H1 (cell line): ENCODE measurements at regions not wholly inside any gene's neighbourhood (a gene's known extent, or its start where the extent isn't known, plus 50 kb on each side); places are given as distances from the start of the nearest gene placed in this dataset.

Experiments used
- CTCF ChIA-PET: fragments of 300-600 bp; sonication (Branson Sonifier 250); formaldehyde crosslinking; loops from one replicate; lab custom pipeline; 2021; ENCODE audit not compliant: partially characterized antibody; lab: Charles Lee
- POLR2A ChIA-PET: fragments of 300-600 bp; sonication (Branson Sonifier 250); formaldehyde crosslinking; loops from one replicate; lab custom pipeline; 2021; ENCODE audit warnings: inconsistent platforms; ENCODE audit not compliant: partially characterized antibody; lab: Charles Lee
- DNase-seq, 2 experiments: peaks; one replicate each; pipeline versions ENCODE4 v3.0.0 to v3.0.0-alpha.2; 2010 to 2022; ENCODE audit warnings: low spot score in 2 of 2, low read depth in 1 of 2, mixed read lengths in 1 of 2
- FAIRE-seq: peaks from 2 replicates; lab custom pipeline; 2011; peaks lifted over from hg19 to GRCh38; lab: Jason Lieb, UNC
- H2AFZ ChIP-seq: 2 replicates; pipeline ENCODE4 v1.8.1; 2012; ENCODE audit warnings: low read length, inconsistent platforms
- H2AK5ac ChIP-seq: 2 replicates; pipeline ENCODE4 v1.6.1; 2013; ENCODE audit warnings: low read depth, low read length
- H2BK120ac ChIP-seq: replicated peaks from 2 replicates; pipeline ENCODE3; 2013; ENCODE audit warnings: low read depth, low read length, inconsistent platforms
- H2BK12ac ChIP-seq: 2 replicates; pipeline ENCODE4 v1.6.1; 2013; ENCODE audit warnings: low read depth, low read length
- H2BK15ac ChIP-seq: 2 replicates; pipeline ENCODE4 v1.6.1; 2013; ENCODE audit warnings: low read length
- H2BK20ac ChIP-seq: 2 replicates; pipeline ENCODE4 v1.6.1; 2013; ENCODE audit warnings: low read length
- H2BK5ac ChIP-seq: 2 replicates; pipeline ENCODE4 v1.6.1; 2013; ENCODE audit warnings: low read depth, low read length
- H3K14ac ChIP-seq: 2 replicates; pipeline ENCODE4 v1.6.1; 2013; ENCODE audit warnings: inconsistent platforms; ENCODE audit not compliant: insufficient read length
- H3K18ac ChIP-seq: 2 replicates; pipeline ENCODE4 v1.6.1; 2013; ENCODE audit warnings: low read length; ENCODE audit errors: extremely low read depth
- H3K23ac ChIP-seq: 2 replicates; pipeline ENCODE4 v1.6.1; 2013; ENCODE audit warnings: inconsistent platforms; ENCODE audit not compliant: insufficient read length
- H3K23me2 ChIP-seq: 2 replicates; pipeline ENCODE4 v1.6.1; 2013; ENCODE audit warnings: low read depth, low read length
- H3K27ac ChIP-seq: 2 replicates; pipeline ENCODE4 v1.6.1; 2011; ENCODE audit warnings: low read depth, low read length, inconsistent platforms
- H3K27me3 ChIP-seq, 4 experiments: replicated peaks in 1 of 4; 1 replicate in 1 of 4; 2 replicates in 3 of 4; pipeline versions ENCODE4 v1.6.1 to v1.8.1; 2011 to 2013; ENCODE audit warnings: low read length in 3 of 4, mild to moderate bottlenecking in 3 of 4, inconsistent platforms in 2 of 4, mixed read lengths in 2 of 4, moderate library complexity in 1 of 4; ENCODE audit not compliant: control insufficient read depth in 3 of 4, insufficient read depth in 3 of 4; ENCODE audit errors: extremely low read depth in 1 of 4
- H3K36me3 ChIP-seq, 4 experiments: 2 replicates each; pipeline versions ENCODE4 v1.6.1 to v1.8.1; 2011 to 2013; ENCODE audit warnings: mild to moderate bottlenecking in 4 of 4, low read length in 3 of 4, moderate library complexity in 2 of 4, control low read depth in 1 of 4, inconsistent platforms in 1 of 4; ENCODE audit not compliant: insufficient read depth in 4 of 4, control insufficient read depth in 2 of 4
- H3K4ac ChIP-seq: replicated peaks from 2 replicates; pipeline ENCODE3; 2013; ENCODE audit warnings: low read length, low read depth, mixed read lengths, inconsistent platforms; ENCODE audit not compliant: insufficient read length
- H3K4me1 ChIP-seq, 4 experiments: replicated peaks in 1 of 4; 1 replicate in 1 of 4; 2 replicates in 3 of 4; pipeline versions ENCODE4 v1.6.1 to v1.8.1; 2011 to 2013; ENCODE audit warnings: low read length in 3 of 4, inconsistent platforms in 2 of 4, mixed read lengths in 1 of 4; ENCODE audit not compliant: insufficient read depth in 4 of 4, control insufficient read depth in 3 of 4
- H3K4me2 ChIP-seq, 2 experiments: 2 replicates each; pipeline versions ENCODE4 v1.6.1 to v1.8.1; 2011 to 2013; ENCODE audit warnings: low read depth in 2 of 2, low read length in 2 of 2, control low read depth in 1 of 2, inconsistent platforms in 1 of 2, mild to moderate bottlenecking in 1 of 2; ENCODE audit not compliant: insufficient read depth in 1 of 2
- H3K4me3 ChIP-seq, 4 experiments: fragments of 200-600, 300-600 bp in 1 of 4; sonication (generic), shearing (Covaris generic), sonication (Bioruptor Twin) in 1 of 4; 2 replicates each; pipeline versions ENCODE4 v1.5.1 to v1.8.1; 2011 to 2016; ENCODE audit warnings: low read length in 4 of 4, low read depth in 3 of 4, control low read depth in 2 of 4, inconsistent platforms in 2 of 4, mild to moderate bottlenecking in 2 of 4, mixed read lengths in 1 of 4, moderate library complexity in 1 of 4; ENCODE audit not compliant: insufficient read depth in 2 of 4; ENCODE audit errors: extremely low read depth in 1 of 4
- H3K56ac ChIP-seq: replicated peaks from 2 replicates; pipeline ENCODE3; 2013; ENCODE audit warnings: low read depth, mild to moderate bottlenecking, mixed read lengths, low read length, inconsistent platforms; ENCODE audit not compliant: insufficient read length
- H3K79me1 ChIP-seq: 2 replicates; pipeline ENCODE4 v1.6.1; 2013; ENCODE audit warnings: low read depth, low read length, control low read depth
- H3K79me2 ChIP-seq, 2 experiments: 2 replicates each; pipeline versions ENCODE4 v1.6.1 to v1.8.1; 2012 to 2013; ENCODE audit warnings: low read length in 2 of 2, mild to moderate bottlenecking in 2 of 2, inconsistent platforms in 1 of 2; ENCODE audit not compliant: insufficient read depth in 2 of 2, control insufficient read depth in 1 of 2
- H3K9ac ChIP-seq, 4 experiments: replicated peaks in 1 of 4; 1 replicate in 1 of 4; 2 replicates in 3 of 4; pipeline versions ENCODE4 v1.6.1 to v1.8.1; 2011 to 2013; ENCODE audit warnings: low read depth in 3 of 4, low read length in 3 of 4, control low read depth in 2 of 4, mild to moderate bottlenecking in 2 of 4, moderate library complexity in 2 of 4, inconsistent platforms in 1 of 4; ENCODE audit errors: extremely low read depth in 1 of 4
- H3K9me3 ChIP-seq, 2 experiments: 2 replicates each; pipeline versions ENCODE4 v1.6.1 to v1.8.1; 2012 to 2013; ENCODE audit warnings: mild to moderate bottlenecking in 2 of 2, moderate library complexity in 2 of 2, control low read depth in 1 of 2, inconsistent platforms in 1 of 2, low read depth in 1 of 2, low read length in 1 of 2, mixed read lengths in 1 of 2; ENCODE audit not compliant: insufficient read depth in 2 of 2
- H4K20me1 ChIP-seq, 2 experiments: replicated peaks in 1 of 2; 2 replicates each; pipeline versions ENCODE3 to v1.8.1; 2011 to 2013; ENCODE audit warnings: inconsistent platforms in 2 of 2, low read length in 2 of 2, mild to moderate bottlenecking in 1 of 2; ENCODE audit not compliant: insufficient read depth in 2 of 2, control insufficient read depth in 1 of 2
- H4K5ac ChIP-seq: 2 replicates; pipeline ENCODE4 v1.6.1; 2013; ENCODE audit warnings: low read length, low read depth, mixed read lengths, inconsistent platforms; ENCODE audit not compliant: insufficient read length
- H4K8ac ChIP-seq: 2 replicates; pipeline ENCODE4 v1.8.0; 2013; ENCODE audit warnings: mild to moderate bottlenecking, moderate library complexity, low read length, inconsistent platforms; ENCODE audit not compliant: insufficient read depth; ENCODE audit errors: extremely low read depth
- H4K91ac ChIP-seq: replicated peaks from 2 replicates; pipeline ENCODE3; 2013; ENCODE audit warnings: low read length, mixed read lengths, inconsistent platforms; ENCODE audit not compliant: insufficient read length
- CBX8 ChIP-seq: fragments of 300-800, 300-1000 bp; sonication (generic); IDR thresholded peaks from 2 replicates; pipeline ENCODE4 v1.7.1; 2016; ENCODE audit warnings: low read depth, low read length, borderline replicate concordance
- EZH2 ChIP-seq: fragments of 200-600 bp; sonication (generic); IDR thresholded peaks from 2 replicates; pipeline ENCODE4 v1.7.1; 2012; ENCODE audit warnings: low read depth, mild to moderate bottlenecking, moderate library complexity, low read length, inconsistent platforms; ENCODE audit not compliant: severe bottlenecking
- JUND ChIP-seq: IDR thresholded peaks from 2 replicates; pipeline ENCODE4 v1.6.1; 2011; ENCODE audit warnings: mild to moderate bottlenecking, improper control_type of control experiment, low read length
- KDM5A ChIP-seq: fragments of 200-600 bp; IDR thresholded peaks from 2 replicates; pipeline ENCODE4 v1.7.1; 2012; ENCODE audit warnings: mild to moderate bottlenecking, low read length, inconsistent platforms, mixed read lengths
- POU5F1 ChIP-seq: IDR thresholded peaks from 2 replicates; pipeline ENCODE4 v1.6.1; 2011; ENCODE audit warnings: low read depth, mild to moderate bottlenecking, low read length, moderate library complexity
- RFX5 ChIP-seq: IDR thresholded peaks from 2 replicates; pipeline ENCODE4 v1.6.1; 2011; ENCODE audit warnings: low read depth, low read length, improper control_type of control experiment, borderline replicate concordance
- RXRA ChIP-seq: IDR thresholded peaks from 2 replicates; pipeline ENCODE4 v1.6.1; 2011; ENCODE audit warnings: low read depth, mild to moderate bottlenecking, low read length, moderate library complexity; ENCODE audit not compliant: insufficient read depth
- SP2 ChIP-seq: IDR thresholded peaks from 2 replicates; pipeline ENCODE4 v1.6.1; 2012; ENCODE audit warnings: mild to moderate bottlenecking, low read length, inconsistent platforms
- WGBS, 2 experiments: shearing (Covaris generic) in 1 of 2; methylation state at CpG; one replicate each; pipeline versions ENCODE4 v1.1.6 to v1.1.7; 2013 to 2015; ENCODE audit warnings: low lambda C conversion rate in 2 of 2, mixed read lengths in 2 of 2, inconsistent platforms in 1 of 2, low coverage in 1 of 2, missing lambda C conversion rate in 1 of 2; ENCODE audit not compliant: insufficient replicate concordance in 2 of 2, insufficient coverage in 1 of 2, insufficient read length in 1 of 2; ENCODE audit errors: extremely low coverage in 1 of 2, missing lambda C conversion rate in 1 of 2; 5-methylcytosine and 5-hydroxymethylcytosine counted together
- TF ChIP-seq, protein P1 (sequence below): IDR thresholded peaks from 2 replicates; pipeline ENCODE4 v1.6.1; 2011; ENCODE audit warnings: low read depth, mild to moderate bottlenecking, low read length; ENCODE audit not compliant: insufficient read depth

DNA sequence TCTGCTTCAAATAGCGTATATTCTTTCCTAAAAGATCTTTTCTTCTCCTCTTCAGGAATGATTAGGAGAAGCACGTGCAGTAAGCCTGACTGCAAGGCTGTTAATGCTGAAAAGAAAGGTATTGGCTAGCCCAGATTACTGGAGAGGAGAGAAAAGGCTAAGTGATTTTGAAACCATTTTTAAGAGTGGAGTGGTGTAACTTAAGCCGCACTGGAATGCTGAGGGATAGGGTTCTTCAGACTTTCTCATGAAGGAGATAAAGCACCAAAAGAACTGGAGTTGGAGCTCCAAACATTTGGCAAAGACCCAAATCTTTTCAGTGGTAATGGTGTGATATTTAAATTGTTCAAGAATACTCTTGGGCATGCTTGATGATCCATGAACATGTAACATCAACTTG lies 388.3 kb downstream of the COG6 start:
- H2BK15ac ChIP-seq = no peak overlapping the region
- ChIA-PET CTCF (interaction anchor here (0.6 to 1.0 kb wide), 3 partner anchors 67 to 733 kb away, joined by 3 read pairs; no protein-coding TSS in a partner anchor), POLR2A (no interaction called here)
- no peak overlapping the region for H4K91ac ChIP-seq
- no peaks in the 10 kb centered on the region for H3K36me3 ChIP-seq
- H3K23me2 ChIP-seq = no peaks in the 10 kb centered on the region
- H4K8ac ChIP-seq = no peak overlapping the region
- no peak overlapping the region for H3K56ac ChIP-seq
- no peak overlapping the region for H4K5ac ChIP-seq
- H3K4me1 ChIP-seq = no peaks in the 10 kb centered on the region
- H3K23ac ChIP-seq = no peak overlapping the region
- no peak overlapping the region for H2AK5ac ChIP-seq
- H3K4ac ChIP-seq = no peak overlapping the region
- no peak overlapping the region for H3K4me2 ChIP-seq
- DNase-seq (no peak), FAIRE-seq (no peak)
- no peak overlapping the region for H2BK20ac ChIP-seq
- H3K27ac ChIP-seq = no peak overlapping the region
- TF ChIP-seq JUND (no peak), POU5F1 (no peak), RXRA (no peak), EZH2 (no peak), CBX8 (no peak), SP2 (no peak), KDM5A (no peak), RFX5 (no peak)
- TF ChIP-seq, protein P1, sequence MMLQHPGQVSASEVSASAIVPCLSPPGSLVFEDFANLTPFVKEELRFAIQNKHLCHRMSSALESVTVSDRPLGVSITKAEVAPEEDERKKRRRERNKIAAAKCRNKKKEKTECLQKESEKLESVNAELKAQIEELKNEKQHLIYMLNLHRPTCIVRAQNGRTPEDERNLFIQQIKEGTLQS = no peak
- no peak overlapping the region for H2BK5ac ChIP-seq
- no peak overlapping the region for H3K14ac ChIP-seq
- no peaks in the 10 kb centered on the region for H3K9me3 ChIP-seq
- H3K79me1 ChIP-seq = no peaks in the 10 kb centered on the region
- WGBS, 2 experiments = 87% methylated on average over 3 of the region's 3 CpGs; no CpG with 5 or more reads in 1 of the 2 experiments
- no peak overlapping the region for H2AFZ ChIP-seq
- H3K18ac ChIP-seq = no peak overlapping the region
- no peaks in the 10 kb centered on the region for H3K79me2 ChIP-seq
- H2BK12ac ChIP-seq = no peak overlapping the region
- no peak overlapping the region for H3K4me3 ChIP-seq
- H2BK120ac ChIP-seq = no peak overlapping the region
- no peaks in the 10 kb centered on the region for H3K27me3 ChIP-seq
- H4K20me1 ChIP-seq = no peaks in the 10 kb centered on the region
- H3K9ac ChIP-seq = no peak overlapping the region; a peak in 1 of 7 replicates
